ENCODE measurements at regions not wholly inside any gene's neighbourhood (a gene's known extent, or its start where the extent isn't known, plus 50 kb on each side); places are given as distances from the start of the nearest gene placed in this dataset.

DNA sequence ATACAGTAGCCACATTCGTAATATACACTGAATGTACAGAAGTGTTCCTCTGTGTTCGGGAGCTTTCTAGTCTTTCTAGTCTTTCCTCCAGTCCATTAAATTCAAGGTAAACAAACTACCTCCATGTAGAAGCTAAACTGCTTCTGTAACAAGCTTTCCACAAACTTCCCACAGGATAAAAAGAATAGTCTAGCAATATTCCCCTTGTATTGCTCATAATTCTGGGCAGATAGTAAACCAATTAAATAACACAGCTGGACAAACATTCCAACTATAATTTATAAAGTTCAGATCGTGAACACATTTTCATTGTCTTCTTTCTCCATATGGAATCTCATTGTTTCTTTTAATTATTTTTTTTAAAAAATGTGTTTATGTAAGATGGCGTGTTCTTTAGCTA, 307.2 kb downstream of the AEBP2 start:
- BruUV-seq (replicated peaks) = no TSS peak

DNA sequence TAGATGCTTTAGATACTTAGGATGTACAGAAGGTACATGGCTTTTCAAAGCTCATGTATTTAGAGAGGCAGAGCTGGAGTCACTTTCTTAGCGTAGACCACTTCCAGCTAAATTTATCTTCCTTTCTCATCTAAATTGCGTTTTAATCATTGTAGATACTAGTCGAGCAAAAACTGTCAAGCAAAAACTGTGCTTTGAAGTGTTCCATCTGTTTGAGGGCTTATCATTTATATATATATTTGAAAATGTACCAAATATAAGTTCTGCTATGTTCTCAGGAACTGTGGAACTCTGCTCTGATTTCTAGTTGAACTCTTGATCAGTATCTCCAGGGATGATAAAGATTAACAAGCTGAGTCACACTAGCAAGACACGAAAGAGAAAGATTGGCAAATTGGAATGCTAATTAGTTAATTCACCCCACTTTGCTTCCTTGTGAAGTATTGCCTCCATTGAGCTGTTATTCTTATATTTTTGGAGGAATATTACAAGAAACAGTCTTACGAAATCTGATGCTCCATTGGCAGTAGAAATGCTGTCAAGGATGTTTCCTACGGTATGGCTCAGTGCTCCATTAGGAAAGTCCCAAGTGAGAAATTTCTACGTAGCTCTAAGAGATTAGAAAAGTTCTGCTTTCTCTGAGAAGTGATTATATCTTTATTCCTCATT, 310.7 kb downstream of the AEBP2 start:
- BruUV-seq (replicated peaks) = no TSS peak
- CTCF ChIA-PET = no interaction called here

More for the DNA sequence above, 307.2 kb downstream of the AEBP2 start:
- Histone ChIP-seq H3K4me3 (ENCODE audit: low read depth in 2 of 2, low read length in 2 of 2) (no peak overlapping the region), H3K36me3 (ENCODE audit: control insufficient read depth, insufficient read depth, low read length) (no peaks in the 10 kb centered on the region), H3K4me1 (ENCODE audit: control insufficient read depth, insufficient read depth, low read length) (no peaks in the 10 kb centered on the region), H3K27ac (ENCODE audit: low read length) (no peak overlapping the region), H3K9me3 (ENCODE audit: control insufficient read depth, insufficient read depth, low read depth, low read length) (no peaks in the 10 kb centered on the region), H3K27me3 (ENCODE audit: control insufficient read depth, insufficient read depth, low read length) (no peaks in the 10 kb centered on the region)
- ATAC-seq (no peak), DNase-seq (ENCODE audit: low read depth, low spot score) (no peak)
- ChIA-PET CTCF (no interaction called here), POLR2A (no interaction called here)
- no peak for TF ChIP-seq SIN3A (IDR thresholded peaks at IDR 0.05; ENCODE audit: borderline replicate concordance, insufficient read depth, low read depth, low read length)
- intact Hi-C loops (cut with micrococcal nuclease; ENCODE audit: unreplicated experiment) (loop anchor here (10.0 kb wide), 1 partner anchor 628 kb away; no protein-coding TSS in a partner anchor), in situ Hi-C loops (cut with HindIII; ENCODE audit: low pct_unique_long_range_greater_than_20kb, low sequenced_read_pairs) (no loop called here)

More for the DNA sequence above, 310.7 kb downstream of the AEBP2 start:
- DNase-seq (ENCODE audit: low read depth, low spot score) (no peak), ATAC-seq (no peak)
- Histone ChIP-seq H3K27me3 (ENCODE audit: control insufficient read depth, insufficient read depth, low read length) (no peaks in the 10 kb centered on the region), H3K36me3 (ENCODE audit: control insufficient read depth, insufficient read depth, low read length) (no peaks in the 10 kb centered on the region), H3K4me3 (ENCODE audit: low read depth in 2 of 2, low read length in 2 of 2) (no peak overlapping the region), H3K4me1 (ENCODE audit: control insufficient read depth, insufficient read depth, low read length) (no peaks in the 10 kb centered on the region), H3K9me3 (ENCODE audit: control insufficient read depth, insufficient read depth, low read depth, low read length) (no peaks in the 10 kb centered on the region), H3K27ac (ENCODE audit: low read length) (no peak overlapping the region)
- in situ Hi-C loops (cut with HindIII; ENCODE audit: low pct_unique_long_range_greater_than_20kb, low sequenced_read_pairs) = no loop called here
- intact Hi-C loops (cut with micrococcal nuclease; ENCODE audit: unreplicated experiment) = loop anchor here (10.0 kb wide), 2 partner anchors 625 to 855 kb away; no protein-coding TSS in a partner anchor
- POLR2A ChIA-PET = no interaction called here
- TF ChIP-seq TCF7L2 (IDR thresholded peaks at IDR 0.05; ENCODE audit: low read depth, low read length) = no peak
- no peak for TF ChIP-seq SIN3A (IDR thresholded peaks at IDR 0.05; ENCODE audit: borderline replicate concordance, insufficient read depth, low read depth, low read length)
- TF ChIP-seq, protein P1, sequence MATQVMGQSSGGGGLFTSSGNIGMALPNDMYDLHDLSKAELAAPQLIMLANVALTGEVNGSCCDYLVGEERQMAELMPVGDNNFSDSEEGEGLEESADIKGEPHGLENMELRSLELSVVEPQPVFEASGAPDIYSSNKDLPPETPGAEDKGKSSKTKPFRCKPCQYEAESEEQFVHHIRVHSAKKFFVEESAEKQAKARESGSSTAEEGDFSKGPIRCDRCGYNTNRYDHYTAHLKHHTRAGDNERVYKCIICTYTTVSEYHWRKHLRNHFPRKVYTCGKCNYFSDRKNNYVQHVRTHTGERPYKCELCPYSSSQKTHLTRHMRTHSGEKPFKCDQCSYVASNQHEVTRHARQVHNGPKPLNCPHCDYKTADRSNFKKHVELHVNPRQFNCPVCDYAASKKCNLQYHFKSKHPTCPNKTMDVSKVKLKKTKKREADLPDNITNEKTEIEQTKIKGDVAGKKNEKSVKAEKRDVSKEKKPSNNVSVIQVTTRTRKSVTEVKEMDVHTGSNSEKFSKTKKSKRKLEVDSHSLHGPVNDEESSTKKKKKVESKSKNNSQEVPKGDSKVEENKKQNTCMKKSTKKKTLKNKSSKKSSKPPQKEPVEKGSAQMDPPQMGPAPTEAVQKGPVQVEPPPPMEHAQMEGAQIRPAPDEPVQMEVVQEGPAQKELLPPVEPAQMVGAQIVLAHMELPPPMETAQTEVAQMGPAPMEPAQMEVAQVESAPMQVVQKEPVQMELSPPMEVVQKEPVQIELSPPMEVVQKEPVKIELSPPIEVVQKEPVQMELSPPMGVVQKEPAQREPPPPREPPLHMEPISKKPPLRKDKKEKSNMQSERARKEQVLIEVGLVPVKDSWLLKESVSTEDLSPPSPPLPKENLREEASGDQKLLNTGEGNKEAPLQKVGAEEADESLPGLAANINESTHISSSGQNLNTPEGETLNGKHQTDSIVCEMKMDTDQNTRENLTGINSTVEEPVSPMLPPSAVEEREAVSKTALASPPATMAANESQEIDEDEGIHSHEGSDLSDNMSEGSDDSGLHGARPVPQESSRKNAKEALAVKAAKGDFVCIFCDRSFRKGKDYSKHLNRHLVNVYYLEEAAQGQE (IDR thresholded peaks at IDR 0.05; ENCODE audit: insufficient read depth in 1 of 2, low read depth in 2 of 2, low read length in 1 of 2) = no peak
- no peak for TF ChIP-seq POLR2AphosphoS5 (IDR thresholded peaks at IDR 0.05; ENCODE audit: low read depth, low read length)
- TF ChIP-seq, protein P2, sequence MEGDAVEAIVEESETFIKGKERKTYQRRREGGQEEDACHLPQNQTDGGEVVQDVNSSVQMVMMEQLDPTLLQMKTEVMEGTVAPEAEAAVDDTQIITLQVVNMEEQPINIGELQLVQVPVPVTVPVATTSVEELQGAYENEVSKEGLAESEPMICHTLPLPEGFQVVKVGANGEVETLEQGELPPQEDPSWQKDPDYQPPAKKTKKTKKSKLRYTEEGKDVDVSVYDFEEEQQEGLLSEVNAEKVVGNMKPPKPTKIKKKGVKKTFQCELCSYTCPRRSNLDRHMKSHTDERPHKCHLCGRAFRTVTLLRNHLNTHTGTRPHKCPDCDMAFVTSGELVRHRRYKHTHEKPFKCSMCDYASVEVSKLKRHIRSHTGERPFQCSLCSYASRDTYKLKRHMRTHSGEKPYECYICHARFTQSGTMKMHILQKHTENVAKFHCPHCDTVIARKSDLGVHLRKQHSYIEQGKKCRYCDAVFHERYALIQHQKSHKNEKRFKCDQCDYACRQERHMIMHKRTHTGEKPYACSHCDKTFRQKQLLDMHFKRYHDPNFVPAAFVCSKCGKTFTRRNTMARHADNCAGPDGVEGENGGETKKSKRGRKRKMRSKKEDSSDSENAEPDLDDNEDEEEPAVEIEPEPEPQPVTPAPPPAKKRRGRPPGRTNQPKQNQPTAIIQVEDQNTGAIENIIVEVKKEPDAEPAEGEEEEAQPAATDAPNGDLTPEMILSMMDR (IDR thresholded peaks at IDR 0.05) = no peak
